Activated CD8-positive, alpha-beta T cell treated with anti-CD3 and anti-CD28 coated beads for 36 hours (primary cell): ENCODE measurements at regions not wholly inside any gene's neighbourhood (a gene's known extent, or its start where the extent isn't known, plus 50 kb on each side); places are given as distances from the start of the nearest gene placed in this dataset.

ENCODE experiments used
- ATAC-seq: fragments of 200-7000 bp; cut with Tn5 transposase; one replicate; pipeline ENCODE4 v1.10.0; 2021; ENCODE audit warnings: mild to moderate bottlenecking, moderate library complexity
- CTCF ChIA-PET: fragments of 350-600 bp; sonication (Branson Sonifier 250); formaldehyde crosslinking; loops from one replicate; lab custom pipeline; 2021; ENCODE audit warnings: antibody characterized with exemption; lab: Charles Lee
- POLR2A ChIA-PET: fragments of 350-600 bp; sonication (Branson Sonifier 250); formaldehyde crosslinking; loops from one replicate; lab custom pipeline; 2021; ENCODE audit warnings: antibody characterized with exemption; lab: Charles Lee
- DNase-seq: peaks from one replicate; pipeline ENCODE4 v3.0.0-alpha.2; 2020
- H3K27ac Mint-ChIP-seq: one replicate; pipeline ENCODE4 v1.8.0; 2021; ENCODE audit warnings: mild to moderate bottlenecking, mixed read lengths
- H3K27me3 Mint-ChIP-seq: one replicate; pipeline ENCODE4 v1.8.0; 2021; ENCODE audit warnings: mixed read lengths
- H3K36me3 Mint-ChIP-seq: one replicate; pipeline ENCODE4 v1.8.0; 2021; ENCODE audit warnings: low read depth, mixed read lengths
- H3K4me1 Mint-ChIP-seq: one replicate; pipeline ENCODE4 v1.8.0; 2021; ENCODE audit warnings: low read depth, mixed read lengths
- H3K4me3 Mint-ChIP-seq: one replicate; pipeline ENCODE4 v1.8.0; 2021; ENCODE audit warnings: mild to moderate bottlenecking, moderate library complexity, mixed read lengths
- H3K9me3 Mint-ChIP-seq: one replicate; pipeline ENCODE4 v1.8.0; 2021; ENCODE audit warnings: mixed read lengths
- CTCF ChIP-seq: fragments of 200-600 bp; IDR thresholded peaks from one replicate; pipeline ENCODE4 v1.8.0; 2022; ENCODE audit warnings: antibody characterized with exemption, mild to moderate bottlenecking
- intact Hi-C: fragments of 100-400 bp; cut with micrococcal nuclease; formaldehyde crosslinking; loops from one replicate; pipeline ENCODE4 v1.10.0; 2022

- ATAC-seq (no peak), DNase-seq (no peak)
- Mint-ChIP-seq H3K9me3 (peaks cover 5% of the 10 kb centered on the region), H3K4me3 (no peak overlapping the region), H3K27ac (no peak overlapping the region), H3K27me3 (peaks cover 21% of the 10 kb centered on the region), H3K4me1 (no peaks in the 10 kb centered on the region), H3K36me3 (no peaks in the 10 kb centered on the region)
- CTCF ChIA-PET: interaction anchor here (1.9 kb wide), 1 partner anchor 248 kb away, joined by 5 read pairs; no protein-coding TSS in a partner anchor
- intact Hi-C loops: no loop called here
- no peak for TF ChIP-seq CTCF
- POLR2A ChIA-PET: no interaction called here
These were observed 154.5 kb downstream of the ACTL8 start for GRCh38 chr1:17909634-17910033.

GRCh38 chr1:17911791-17912190 is 156.7 kb downstream of the ACTL8 start:
- no peaks in the 10 kb centered on the region for H3K36me3 Mint-ChIP-seq

GRCh38 chr1:17912491-17912890 is 157.4 kb downstream of the ACTL8 start:
- TF ChIP-seq CTCF: no peak
- intact Hi-C loops: no loop called here
- H3K4me3 Mint-ChIP-seq: no peak overlapping the region
- DNase-seq: no peak
- H3K4me1 Mint-ChIP-seq: no peaks in the 10 kb centered on the region
- ATAC-seq: no peak
- ChIA-PET POLR2A (no interaction called here), CTCF (no interaction called here)
- H3K36me3 Mint-ChIP-seq: no peaks in the 10 kb centered on the region
- peaks cover 25% of the 10 kb centered on the region for H3K27me3 Mint-ChIP-seq
- no peak overlapping the region for H3K27ac Mint-ChIP-seq
- no peaks in the 10 kb centered on the region for H3K9me3 Mint-ChIP-seq

More at GRCh38 chr1:17911791-17912190, 156.7 kb downstream of the ACTL8 start:
- no peaks in the 10 kb centered on the region for H3K9me3 Mint-ChIP-seq
- H3K4me3 Mint-ChIP-seq: no peak overlapping the region
- peaks cover 22% of the 10 kb centered on the region for H3K27me3 Mint-ChIP-seq
- intact Hi-C loops: no loop called here
- ChIA-PET CTCF (no interaction called here), POLR2A (no interaction called here)
- DNase-seq (no peak), ATAC-seq (no peak)
- no peak for TF ChIP-seq CTCF
- H3K27ac Mint-ChIP-seq: no peak overlapping the region
- no peaks in the 10 kb centered on the region for H3K4me1 Mint-ChIP-seq

- DNase-seq (no peak), ATAC-seq (no peak)
- no peak for TF ChIP-seq CTCF
- Mint-ChIP-seq H3K4me3 (no peak overlapping the region), H3K4me1 (no peaks in the 10 kb centered on the region), H3K27ac (no peak overlapping the region), H3K36me3 (no peaks in the 10 kb centered on the region), H3K9me3 (no peaks in the 10 kb centered on the region), H3K27me3 (peaks cover 28% of the 10 kb centered on the region)
- POLR2A ChIA-PET: no interaction called here
- CTCF ChIA-PET: no interaction called here
- intact Hi-C loops: no loop called here
These were observed 158.4 kb downstream of the ACTL8 start for GRCh38 chr1:17913326-17914115.

- TF ChIP-seq CTCF: no peak
- DNase-seq (no peak), ATAC-seq (no peak)
- H3K9me3 Mint-ChIP-seq: no peaks in the 10 kb centered on the region
- no peaks in the 10 kb centered on the region for H3K4me1 Mint-ChIP-seq
- no peak overlapping the region for H3K27ac Mint-ChIP-seq
- ChIA-PET CTCF (interaction anchor here (1.6 kb wide), 1 partner anchor 9 kb away, joined by 3 read pairs; no protein-coding TSS in a partner anchor), POLR2A (no interaction called here)
- no peak overlapping the region for H3K4me3 Mint-ChIP-seq
- H3K27me3 Mint-ChIP-seq: peaks cover 28% of the 10 kb centered on the region
- H3K36me3 Mint-ChIP-seq: no peaks in the 10 kb centered on the region
- intact Hi-C loops: no loop called here
These were observed 159.0 kb downstream of the ACTL8 start for GRCh38 chr1:17914131-17914530.
